ENCODE measurements at regions not wholly inside any gene's neighbourhood (a gene's known extent, or its start where the extent isn't known, plus 50 kb on each side); places are given as distances from the start of the nearest gene placed in this dataset.
"Not testable (repeated sequence)": the region's sequence is repeated elsewhere in the genome, so short reads cannot be mapped to it uniquely, and the experiment has no call there.

GRCh38 chr5:10894445-10895054 lies 133.5 kb upstream of the DAP start:
- no peak for DNase-seq (ENCODE audit: low read depth)
- H3K4me3 ChIP-seq (ENCODE audit: control insufficient read depth, low read depth, low read length), result no peak overlapping the region
- TF ChIP-seq CTCF (IDR thresholded peaks at IDR 0.05; ENCODE audit: control insufficient read depth, insufficient read depth, low read depth, low read length, missing control alignments), result no peak

GRCh38 chr5:10892911-10893215 lies 131.8 kb upstream of the DAP start:
- TF ChIP-seq CTCF (IDR thresholded peaks at IDR 0.05; ENCODE audit: control insufficient read depth, insufficient read depth, low read depth, low read length, missing control alignments), result no peak
- no peak for DNase-seq (ENCODE audit: low read depth)
- no peak overlapping the region for H3K4me3 ChIP-seq (ENCODE audit: control insufficient read depth, low read depth, low read length)

GRCh38 chr5:10892147-10892910 lies 131.3 kb upstream of the DAP start:
- DNase-seq (ENCODE audit: low read depth), result no peak
- no peak for TF ChIP-seq CTCF (IDR thresholded peaks at IDR 0.05; ENCODE audit: control insufficient read depth, insufficient read depth, low read depth, low read length, missing control alignments)
- no peak overlapping the region for H3K4me3 ChIP-seq (ENCODE audit: control insufficient read depth, low read depth, low read length)

- DNase-seq (ENCODE audit: low read depth), result no peak
- no peak for TF ChIP-seq CTCF (IDR thresholded peaks at IDR 0.05; ENCODE audit: control insufficient read depth, insufficient read depth, low read depth, low read length, missing control alignments)
Observed at GRCh38 chr5:10891193-10891592, 130.2 kb upstream of the DAP start.

GRCh38 chr5:10886497-10886896 lies 125.5 kb upstream of the DAP start:
- no peak for DNase-seq (ENCODE audit: low read depth)
- no peak for TF ChIP-seq CTCF (IDR thresholded peaks at IDR 0.05; ENCODE audit: control insufficient read depth, insufficient read depth, low read depth, low read length, missing control alignments)

More at GRCh38 chr5:10891193-10891592, 130.2 kb upstream of the DAP start:
- no peak overlapping the region for H3K4me3 ChIP-seq (ENCODE audit: control insufficient read depth, low read depth, low read length)

GRCh38 chr5:10885026-10885425 lies 124.0 kb upstream of the DAP start:
- TF ChIP-seq CTCF (IDR thresholded peaks at IDR 0.05; ENCODE audit: control insufficient read depth, insufficient read depth, low read depth, low read length, missing control alignments), result no peak
- no peak overlapping the region for H3K4me3 ChIP-seq (ENCODE audit: control insufficient read depth, low read depth, low read length)
- no peak for DNase-seq (ENCODE audit: low read depth)

More at GRCh38 chr5:10886497-10886896, 125.5 kb upstream of the DAP start:
- no peak overlapping the region for H3K4me3 ChIP-seq (ENCODE audit: control insufficient read depth, low read depth, low read length)

- DNase-seq (ENCODE audit: low read depth); H3K4me3 ChIP-seq (ENCODE audit: control insufficient read depth, low read depth, low read length): not testable (repeated sequence)
Observed at GRCh38 chr5:10883945-10884344, 122.9 kb upstream of the DAP start.
